H4 (cell line): ENCODE measurements at regions not wholly inside any gene's neighbourhood (a gene's known extent, or its start where the extent isn't known, plus 50 kb on each side); places are given as distances from the start of the nearest gene placed in this dataset.
A peak's percentile ranks its signal among the peaks of the same experiment; 100 is the strongest.

ENCODE experiments used
- DNase-seq: peaks from one replicate; pipeline ENCODE4 v3.0.0-alpha.2; 2015; ENCODE audit warnings: low spot score

DNA sequence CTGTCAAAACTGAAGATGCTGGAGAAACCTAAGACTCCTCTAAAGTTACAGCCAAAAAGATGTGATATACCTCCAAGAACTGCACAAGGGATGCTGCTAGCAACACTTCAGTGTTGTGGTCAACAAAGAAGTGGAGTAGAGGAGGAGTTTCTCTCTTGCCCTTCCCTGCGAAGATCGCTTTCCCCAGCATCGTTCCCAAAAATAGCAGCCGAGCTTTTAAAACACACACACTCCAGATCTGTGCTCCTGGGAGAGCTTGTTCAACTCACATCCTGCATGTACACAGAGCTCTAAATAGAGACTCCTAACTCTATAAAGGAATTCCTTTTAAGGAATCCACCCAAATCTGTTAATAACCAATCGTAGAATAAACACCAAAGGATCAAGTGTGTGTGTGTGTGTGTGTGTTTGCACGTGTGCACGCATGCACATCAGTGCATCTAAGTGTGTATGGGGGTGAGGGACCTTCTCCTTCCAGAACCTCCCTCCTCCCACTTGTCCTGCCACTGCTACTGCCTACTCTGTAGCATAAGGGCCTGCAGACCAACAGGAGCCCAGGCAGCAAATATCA, 58.5 kb downstream of the PSMG1 start:
- DNase-seq, result no peak

- DNase-seq, result no peak
Observed at GRCh38 chr21:39123375-39123774, 59.9 kb downstream of the PSMG1 start.

DNA sequence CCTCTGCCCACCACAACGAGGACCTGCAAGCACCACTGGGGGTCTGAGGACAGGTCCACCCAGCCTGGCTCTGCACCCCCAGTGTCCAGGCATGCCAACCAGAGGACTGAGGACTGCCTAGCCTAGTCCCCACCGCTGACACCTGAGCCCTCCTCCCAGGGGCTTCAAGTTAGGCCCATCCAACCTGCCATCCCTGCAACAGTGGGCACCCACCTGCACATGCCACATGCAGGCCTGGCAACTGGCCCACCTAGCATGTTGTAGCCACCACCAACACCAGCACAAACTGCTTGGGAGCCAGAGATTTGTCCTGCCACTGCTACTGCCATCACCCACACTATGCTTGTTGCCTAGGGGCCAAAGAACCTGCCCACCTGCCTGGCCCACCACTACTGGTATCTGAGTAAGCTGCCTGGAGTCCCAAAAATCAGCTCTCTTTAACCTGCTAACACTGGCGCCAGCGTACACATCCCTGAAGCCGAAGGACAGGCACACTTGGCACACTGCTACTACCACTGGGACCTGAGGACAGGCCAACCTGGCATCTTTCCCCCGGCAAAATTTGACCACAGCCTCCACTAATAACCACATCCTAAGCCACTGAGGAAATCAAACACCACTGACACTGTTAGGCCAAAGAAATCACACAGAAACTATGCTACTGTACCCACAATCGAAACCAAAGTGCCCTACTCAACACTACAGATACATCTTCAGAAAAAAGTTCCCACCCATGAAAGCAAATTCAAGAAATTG, 61.5 kb downstream of the PSMG1 start:
- peak; percentile 64 for DNase-seq

GRCh38 chr21:39120876-39121599, 62.2 kb downstream of the PSMG1 start:
- no peak for DNase-seq

- DNase-seq, result no peak
Observed at GRCh38 chr21:39119891-39120290, 63.4 kb downstream of the PSMG1 start.

DNA sequence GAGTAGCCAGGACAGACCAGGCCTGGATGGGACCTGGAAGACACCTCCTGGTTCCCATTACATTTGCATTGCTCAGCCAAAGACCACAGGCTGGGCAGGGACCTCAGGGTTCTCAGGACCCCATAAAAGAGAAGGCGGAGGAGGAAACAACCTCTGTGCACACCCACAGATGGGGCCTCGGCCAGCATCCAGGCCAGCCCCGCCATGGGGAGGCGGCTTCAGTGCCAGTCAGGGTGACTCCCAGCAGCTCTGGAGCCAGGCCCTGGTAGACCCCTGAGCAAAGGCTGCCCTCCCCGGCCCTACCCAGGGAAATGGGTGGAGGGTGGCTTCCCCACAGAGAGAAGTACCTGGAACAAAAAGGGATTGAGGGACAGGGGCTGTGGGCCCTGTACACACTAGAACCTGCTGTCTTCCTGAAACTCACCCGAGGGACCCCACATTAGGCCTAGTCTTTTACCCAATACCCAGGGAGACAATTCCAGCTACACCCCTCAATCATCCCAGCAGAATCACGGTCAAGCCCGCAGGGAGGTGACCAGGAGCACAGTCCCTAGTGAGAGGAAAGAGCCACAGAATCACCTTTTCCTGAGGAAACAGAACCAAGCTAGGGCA, 64.5 kb downstream of the PSMG1 start:
- no peak for DNase-seq

DNA sequence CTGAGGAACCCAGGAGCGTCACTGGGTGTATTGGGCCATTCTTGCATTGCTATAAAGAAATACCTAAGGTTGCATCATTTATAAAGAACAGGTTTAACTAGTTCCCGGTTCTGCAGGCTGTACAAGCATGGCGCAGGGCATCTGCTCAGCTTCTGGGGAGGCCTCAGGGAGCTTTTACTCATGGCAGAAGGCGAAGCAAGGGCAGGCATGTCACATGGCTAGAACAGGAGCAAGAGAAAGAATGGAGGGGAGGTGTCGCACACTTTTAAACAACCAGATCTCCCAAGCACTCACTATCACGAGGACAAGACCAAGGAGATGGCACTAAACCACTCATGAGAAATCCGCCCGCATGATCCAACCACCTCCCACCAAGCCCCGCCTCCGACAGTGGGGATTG, 65.2 kb downstream of the PSMG1 start:
- no peak for DNase-seq

DNA sequence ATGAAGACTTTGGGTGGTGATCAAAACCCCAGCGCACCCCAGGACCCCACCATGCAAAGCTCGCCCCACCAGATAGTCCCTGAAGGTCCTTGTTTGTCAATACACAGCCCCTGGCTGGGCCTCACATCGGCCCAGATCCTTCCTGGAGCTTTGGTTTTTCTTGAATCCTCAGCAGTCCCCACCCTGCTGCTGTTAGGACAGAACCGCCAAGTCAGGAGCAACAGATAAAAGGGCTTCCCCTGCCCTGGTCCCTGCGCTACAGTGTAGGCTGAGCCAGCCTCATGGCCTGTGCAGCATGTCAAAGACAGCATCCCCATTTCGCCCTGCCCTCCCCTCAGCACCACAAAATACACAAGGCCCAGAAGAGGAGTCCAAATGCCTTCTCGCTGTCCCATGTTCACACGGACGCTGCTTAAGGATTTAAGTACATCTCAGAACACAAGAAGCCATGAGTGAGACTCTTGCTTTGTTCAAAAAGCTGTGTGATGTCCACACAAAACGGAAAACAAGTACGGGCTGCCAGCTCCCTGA, 65.7 kb downstream of the PSMG1 start:
- DNase-seq, result no peak

DNA sequence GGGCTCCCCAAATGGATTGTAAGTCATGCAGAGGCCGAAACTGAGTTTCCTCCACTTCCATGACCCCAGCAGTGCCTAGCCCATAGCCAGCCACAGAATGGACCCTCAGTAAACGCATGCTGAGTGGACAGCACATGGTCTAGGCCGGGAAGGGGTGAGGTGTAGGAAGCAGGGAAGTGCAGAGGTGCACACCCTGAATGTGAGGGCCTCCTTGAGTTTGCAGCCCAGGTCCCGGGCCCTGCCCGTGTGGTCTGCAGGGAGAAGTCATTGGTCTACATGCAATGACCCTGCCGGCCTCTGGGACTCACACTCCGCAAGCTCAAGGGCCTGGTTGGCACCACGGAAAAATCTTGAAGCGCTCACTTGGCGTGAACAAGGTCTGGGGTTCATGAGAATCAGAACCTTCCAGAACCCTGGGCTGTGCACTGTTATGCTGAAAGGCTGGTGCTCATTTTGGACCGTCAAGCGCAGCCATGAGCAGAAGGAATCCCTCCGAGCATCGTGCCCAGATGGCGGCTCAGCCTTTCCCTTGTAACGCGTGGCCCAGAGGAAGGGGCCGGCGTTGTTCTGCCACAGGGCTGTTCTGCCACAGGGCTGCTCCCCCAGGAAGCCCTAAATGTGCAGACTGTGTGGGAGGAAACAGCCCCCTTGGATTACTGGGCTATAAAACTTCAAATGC, 66.4 kb downstream of the PSMG1 start:
- DNase-seq, result no peak

DNA sequence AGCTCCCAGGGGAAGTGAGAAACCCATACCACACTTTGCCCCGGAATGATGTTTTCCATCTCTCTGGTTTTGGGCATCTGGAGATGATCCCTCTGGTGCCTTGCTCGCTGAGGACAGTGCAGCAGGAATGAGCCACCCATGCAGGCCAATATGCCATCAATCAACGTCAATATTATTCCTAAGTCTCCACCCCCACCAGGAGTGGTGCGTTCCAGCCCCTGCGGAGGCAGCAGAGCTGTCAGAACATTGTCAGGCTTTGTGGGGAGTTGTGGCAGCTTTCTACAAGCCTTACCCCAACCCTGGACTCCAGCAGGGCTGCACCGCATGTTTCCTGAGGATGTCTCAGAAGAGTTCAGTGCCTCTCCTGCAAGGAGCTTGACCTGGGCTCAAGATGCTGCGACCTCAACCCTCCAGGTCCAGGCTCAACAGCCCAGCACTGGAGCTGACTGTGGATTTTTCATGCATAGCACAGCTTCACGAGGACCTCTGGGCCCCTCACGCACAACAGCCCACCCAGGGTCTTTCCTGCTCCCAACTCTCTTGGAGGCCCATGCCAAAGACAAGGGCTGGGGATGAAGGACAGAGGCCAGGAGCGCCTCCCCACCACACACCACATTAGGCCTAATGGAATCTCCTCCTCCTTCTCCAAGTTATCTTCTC, 67.5 kb downstream of the PSMG1 start:
- no peak for DNase-seq

DNA sequence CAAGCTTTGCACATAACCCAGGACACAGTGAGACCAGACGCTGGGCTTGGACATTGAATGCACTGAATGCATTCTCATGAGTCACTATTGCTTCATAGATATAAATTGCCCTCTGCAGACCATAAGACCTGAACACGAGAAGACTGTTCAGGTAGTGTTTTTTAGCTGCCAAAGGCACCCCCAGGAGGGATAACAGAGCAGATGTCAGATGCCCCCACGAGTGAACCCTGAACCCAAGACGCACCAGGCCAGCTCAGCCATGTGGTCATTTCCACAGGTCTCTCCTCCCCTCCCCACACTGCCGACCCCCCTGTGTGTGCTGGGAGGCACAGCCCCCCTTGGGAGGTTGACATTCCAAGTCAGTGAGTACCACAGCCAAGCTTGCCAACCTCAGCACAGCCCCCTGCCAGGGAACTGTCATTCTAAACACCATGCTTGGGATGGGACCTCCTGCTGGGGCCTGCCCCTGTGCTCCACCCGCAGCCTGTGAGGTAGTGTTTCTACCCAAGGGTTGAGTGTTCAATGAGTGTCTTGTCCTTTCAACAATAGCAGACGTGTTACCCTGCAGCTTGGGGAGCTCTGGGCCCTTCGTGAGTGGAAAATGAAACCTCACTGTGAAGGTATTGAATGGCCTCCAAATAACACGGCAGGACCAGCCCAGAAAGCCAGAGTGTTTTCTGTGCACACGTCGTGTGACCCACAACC, 68.2 kb downstream of the PSMG1 start:
- DNase-seq, result peak; percentile 48

DNA sequence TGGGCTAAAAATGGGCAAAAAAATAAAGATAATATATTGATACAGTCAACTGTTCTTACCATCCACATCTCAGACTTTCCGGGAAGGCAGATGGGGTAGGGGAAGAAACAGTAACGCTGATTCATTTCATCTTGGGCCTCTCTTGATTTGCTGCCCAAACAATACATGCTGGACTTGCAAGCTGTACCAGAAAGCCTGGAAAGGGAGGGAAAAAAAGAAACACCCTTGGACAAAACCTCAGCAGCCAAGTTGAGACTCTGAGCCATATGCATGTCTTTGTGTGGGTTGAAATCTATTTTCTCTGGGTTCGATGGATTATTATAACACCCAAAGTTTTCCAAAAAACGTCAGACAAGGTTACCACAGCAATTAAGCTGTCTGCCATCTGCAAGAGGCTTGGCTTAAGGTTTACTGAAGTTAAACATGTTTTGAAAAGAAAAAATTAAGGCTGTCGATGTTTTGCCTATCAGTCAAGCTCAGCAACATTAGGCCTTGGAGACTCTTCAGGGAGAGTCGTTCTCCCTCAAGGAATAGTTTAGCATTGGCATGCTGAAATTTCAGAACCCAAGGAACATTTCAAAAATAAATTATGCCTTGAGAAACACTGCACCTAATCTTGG, 71.2 kb downstream of the PSMG1 start:
- DNase-seq, result no peak

DNA sequence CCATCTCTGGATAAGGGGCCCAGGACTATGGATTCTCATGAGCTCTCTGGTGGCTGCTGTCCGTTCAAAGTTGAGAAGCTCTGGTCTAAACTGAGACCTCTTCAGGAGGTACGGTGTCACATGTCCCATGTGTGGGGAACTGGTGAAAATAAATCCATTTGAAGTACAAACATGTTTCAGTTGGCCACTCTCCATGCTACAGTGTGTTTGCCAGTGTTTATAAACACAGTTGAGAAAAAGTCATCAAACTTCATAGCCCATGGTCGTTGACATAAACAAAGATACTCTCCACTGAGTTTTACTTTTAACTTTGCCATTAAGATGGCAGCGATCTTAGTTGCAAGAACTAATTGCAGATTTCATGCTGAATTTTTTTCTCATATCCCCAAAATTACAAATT, 72.8 kb downstream of the PSMG1 start:
- DNase-seq, result peak; percentile 55

DNA sequence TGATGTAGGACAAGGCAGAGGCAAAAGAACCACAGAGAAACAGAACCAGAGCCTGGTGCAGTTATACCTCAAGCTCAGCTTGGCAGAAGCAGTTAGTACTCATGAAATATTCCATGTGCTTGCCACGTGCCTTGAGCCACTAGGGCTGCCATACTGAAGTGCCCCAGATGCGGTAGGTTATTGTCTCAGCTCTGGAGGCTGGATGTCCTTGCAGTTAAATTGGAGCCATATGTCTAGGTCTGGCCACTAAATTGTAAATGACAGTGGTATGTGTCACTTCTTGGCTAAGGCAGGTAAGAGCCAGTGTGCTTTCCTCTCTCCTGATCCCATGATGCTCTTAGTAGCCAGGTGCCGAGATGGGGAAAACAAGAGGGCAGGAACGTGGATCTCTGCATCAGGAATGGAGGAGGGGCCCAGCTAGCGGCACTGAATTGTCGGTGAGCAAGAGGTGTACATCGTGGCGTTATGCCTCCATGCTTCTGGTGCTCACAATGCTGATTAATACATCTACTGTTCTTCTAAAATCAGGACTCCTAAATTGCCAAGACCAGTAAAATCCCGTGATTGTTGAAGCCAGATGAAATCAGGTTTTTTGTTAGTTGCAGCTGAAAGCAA, 73.5 kb downstream of the PSMG1 start:
- DNase-seq, result no peak

DNA sequence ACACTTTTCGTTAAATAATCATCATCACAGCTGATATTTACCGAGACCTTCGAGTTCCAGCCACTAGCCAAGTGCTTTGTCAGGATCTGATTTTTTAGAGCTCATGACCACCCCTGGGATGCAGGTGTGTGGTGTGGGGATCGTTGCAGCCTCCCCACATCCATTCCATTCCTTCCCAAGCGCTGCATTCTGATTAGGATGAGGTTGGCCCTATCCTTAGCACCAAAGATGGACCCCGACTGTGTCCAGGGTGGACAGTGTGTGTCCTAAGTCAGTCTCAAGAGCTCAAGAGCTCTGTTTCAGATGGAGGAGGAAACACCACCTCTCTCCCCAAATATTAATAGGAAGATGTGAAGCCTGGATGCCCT, 74.1 kb downstream of the PSMG1 start:
- no peak for DNase-seq

DNA sequence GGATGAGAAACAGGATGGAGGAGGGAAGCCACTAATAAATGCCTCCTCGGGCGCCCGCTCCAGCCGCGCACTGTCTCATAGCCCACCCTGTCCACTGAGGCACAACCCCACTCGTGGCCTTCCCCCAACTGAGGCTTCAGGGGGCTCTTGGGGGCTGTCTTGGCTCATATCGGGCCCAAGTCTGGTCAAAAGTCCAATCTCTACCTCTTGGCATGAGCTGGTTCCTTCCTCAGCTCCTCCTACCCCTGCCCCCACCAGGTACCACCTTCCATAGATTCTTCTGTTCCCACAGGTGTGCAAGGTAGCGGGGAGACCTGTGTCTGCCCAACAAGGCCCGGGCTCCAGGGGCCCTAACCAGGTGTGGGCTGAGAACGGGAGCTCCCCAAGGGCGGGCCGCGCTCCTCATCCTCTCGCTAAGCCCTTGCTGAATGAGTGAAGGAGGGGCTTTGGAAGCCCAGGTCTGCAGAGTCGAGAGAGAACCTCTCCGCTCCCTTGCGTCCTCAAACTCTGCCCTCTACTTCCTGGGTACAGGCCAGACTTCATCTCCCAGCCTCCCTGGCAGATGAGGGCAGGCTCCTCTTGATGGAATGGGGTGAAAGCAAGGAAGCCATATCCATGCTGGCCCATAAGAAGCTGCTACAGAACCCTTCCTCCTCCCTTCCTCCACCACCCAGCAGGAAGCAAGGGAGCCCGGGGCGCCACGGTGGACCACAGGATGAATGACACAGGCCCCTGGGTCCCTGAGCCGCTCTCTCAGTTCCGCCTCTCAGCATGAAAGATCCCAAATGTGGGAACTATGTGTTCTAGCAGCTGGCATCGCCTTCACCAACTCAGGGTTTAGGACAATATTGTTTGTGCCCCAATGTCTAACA, 74.7 kb downstream of the PSMG1 start:
- DNase-seq, result no peak

GRCh38 chr21:39107739-39108138, 75.5 kb downstream of the PSMG1 start:
- DNase-seq, result no peak

- no peak for DNase-seq
Observed at GRCh38 chr21:39106881-39107462, 76.3 kb downstream of the PSMG1 start.
